GM19099 (cell line): ENCODE measurements at regions not wholly inside any gene's neighbourhood (a gene's known extent, or its start where the extent isn't known, plus 50 kb on each side); places are given as distances from the start of the nearest gene placed in this dataset.

Experiments
- POLR2A ChIP-seq: IDR thresholded peaks from 3 replicates; pipeline ENCODE4 v1.6.1; 2011; ENCODE audit warnings: low read depth; ENCODE audit not compliant: insufficient read length; ENCODE audit errors: extremely low read depth

DNA sequence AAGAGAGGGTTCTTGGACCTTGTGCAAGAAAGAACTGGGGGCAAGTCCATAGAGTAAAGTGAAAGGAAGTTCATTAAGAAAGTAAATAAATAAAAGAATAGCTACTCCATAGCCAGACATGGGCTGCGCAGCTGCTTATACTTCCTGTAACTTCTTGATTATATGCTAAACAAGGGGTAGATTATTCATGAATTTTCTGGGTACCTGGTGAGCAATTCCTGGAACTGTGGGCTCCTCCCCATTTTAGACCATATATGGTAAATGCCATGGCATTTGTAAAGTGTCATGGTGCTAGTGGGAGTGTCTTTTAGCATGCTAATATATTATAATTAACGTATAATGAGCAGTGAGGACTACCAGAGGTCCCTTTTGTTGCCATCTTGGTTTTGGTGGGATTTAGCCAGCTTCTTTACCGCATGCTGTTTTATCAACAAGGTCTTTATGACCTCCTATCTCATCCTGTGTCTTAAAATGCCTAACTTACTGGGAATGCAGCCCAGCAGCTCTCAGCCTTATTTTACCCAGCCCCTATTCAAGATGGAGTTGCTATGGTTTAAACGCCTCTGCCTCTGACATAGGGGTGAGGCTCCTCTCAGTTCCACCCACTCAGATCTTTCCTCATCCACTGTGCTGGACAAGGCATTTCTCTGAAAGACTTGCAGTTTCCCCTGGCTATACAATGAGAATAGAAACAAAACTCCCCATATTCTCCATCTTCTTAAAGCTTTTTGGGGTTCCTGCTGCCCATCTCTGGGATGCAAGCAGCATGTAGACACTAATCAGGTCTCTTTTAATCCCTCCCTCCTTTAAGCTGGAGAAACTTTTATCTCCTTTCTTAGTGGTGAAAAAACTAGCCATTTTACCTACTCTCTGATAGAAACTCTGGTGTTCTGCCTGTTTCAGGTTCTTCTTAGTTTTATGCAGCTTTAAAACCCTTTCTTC is 91.2 kb downstream of the ARRDC3 start:
- no peak for TF ChIP-seq POLR2A

DNA sequence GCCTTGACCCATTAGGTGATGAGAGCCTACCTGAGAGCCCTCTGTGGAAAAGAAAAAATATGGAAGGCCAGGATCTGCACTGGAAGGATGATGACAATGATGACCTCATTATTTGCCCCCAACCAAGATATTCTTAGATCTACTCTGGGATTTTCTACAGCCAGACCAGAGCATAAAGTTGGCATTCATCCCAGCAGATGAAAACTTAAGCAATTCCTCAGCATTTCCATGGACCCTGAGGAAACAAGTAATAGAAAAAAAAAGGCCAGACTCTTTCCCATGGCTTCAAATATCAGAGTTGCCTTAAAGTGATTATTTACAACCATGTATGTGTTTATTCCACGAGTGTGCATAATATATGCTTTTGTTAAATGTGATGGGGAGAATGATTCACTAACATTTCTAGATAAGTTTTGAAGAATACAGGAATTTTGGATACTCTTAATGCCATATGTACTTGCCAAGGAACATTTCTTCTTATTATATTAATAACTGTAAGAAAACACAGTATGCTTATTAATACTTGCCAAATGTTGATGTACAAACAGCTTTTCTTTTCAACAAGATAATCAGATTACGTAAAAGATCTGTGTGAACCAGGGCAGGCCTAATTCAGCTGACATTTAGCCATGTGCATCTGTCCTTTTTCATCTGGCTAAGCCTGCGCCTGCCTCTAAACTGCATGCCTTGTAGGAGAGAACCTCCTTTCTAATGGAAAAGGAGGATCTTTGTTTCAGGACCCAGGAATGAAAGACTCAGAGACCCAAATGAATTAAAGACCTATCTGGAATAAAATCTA is 94.8 kb downstream of the ARRDC3 start:
- TF ChIP-seq POLR2A = no peak

DNA sequence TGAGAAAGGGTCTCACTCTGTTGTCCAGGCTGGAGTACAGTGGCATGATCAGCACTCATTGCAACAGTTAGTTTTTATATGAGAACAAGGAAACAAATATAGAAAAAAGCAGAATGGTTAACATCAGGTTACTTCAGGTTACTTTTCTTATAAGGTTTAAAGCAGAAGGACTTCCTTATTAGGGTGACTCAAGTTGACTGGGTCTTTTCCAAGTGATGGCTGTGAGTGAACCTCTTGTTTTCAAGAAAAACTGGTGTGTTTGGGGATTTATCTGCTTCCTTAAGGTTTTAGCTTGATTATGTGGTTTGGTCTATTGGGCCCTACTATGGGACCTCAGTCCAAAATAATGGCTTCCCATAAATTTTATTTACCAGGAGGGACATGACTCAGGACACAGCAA is 99.2 kb downstream of the ARRDC3 start:
- no peak for TF ChIP-seq POLR2A

DNA sequence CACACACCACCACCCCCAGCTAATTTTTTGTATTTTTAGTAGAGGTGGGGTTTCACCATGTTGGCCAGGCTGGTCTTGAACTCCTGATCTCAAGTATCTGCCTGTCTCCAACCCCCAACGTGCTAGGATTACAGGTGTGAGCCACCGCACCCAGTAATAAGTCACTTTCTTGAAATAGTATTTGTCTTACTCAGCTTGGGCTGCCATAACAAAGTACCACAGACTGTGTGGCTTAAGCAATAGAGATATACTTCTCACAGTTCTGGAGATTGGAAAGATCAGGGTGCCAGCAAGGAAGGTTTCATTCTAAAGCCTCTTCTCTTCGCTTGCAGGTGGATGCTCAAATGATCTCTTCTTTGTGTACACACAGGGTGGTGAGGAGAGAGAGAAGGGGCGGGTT is 99.8 kb downstream of the ARRDC3 start:
- TF ChIP-seq POLR2A = no peak

DNA sequence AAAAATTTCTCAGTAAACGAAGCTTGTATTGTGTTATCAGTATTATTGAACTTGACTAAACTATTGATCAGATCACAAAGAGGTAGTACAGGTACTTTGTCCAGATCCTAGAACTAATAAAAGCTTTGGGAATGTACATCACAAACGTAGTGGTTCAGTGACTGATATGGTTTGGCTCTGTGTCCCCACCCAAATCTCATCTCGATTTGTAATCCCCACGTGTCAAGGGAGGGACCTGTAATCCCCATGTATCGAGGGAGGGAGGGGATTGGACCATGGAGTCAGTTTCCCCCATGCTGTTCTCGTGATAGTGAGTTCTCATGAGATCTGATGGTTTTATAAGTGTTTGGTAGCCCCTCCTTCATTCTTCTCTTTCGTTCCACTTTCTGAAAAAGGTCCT is 100.9 kb downstream of the ARRDC3 start:
- TF ChIP-seq POLR2A = no peak

DNA sequence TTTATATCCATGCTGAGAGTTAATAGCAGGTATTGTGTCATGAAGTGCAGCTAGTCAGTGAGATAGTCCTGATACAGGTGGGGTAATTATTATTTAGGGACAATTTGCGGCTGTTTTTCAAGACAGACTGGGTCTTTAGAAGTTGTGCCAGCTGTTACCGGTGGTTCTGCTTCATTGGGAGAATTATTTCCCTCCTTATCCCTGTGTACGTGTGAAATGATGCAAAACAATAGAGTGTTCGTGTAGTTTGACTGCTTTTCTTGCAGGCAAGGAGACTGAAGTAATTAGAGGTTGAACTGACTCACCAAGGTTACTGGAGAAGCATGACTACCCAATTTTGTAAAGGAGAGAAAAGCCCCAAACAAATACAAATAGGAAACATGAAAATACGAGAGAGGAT is 101.7 kb downstream of the ARRDC3 start:
- no peak for TF ChIP-seq POLR2A

DNA sequence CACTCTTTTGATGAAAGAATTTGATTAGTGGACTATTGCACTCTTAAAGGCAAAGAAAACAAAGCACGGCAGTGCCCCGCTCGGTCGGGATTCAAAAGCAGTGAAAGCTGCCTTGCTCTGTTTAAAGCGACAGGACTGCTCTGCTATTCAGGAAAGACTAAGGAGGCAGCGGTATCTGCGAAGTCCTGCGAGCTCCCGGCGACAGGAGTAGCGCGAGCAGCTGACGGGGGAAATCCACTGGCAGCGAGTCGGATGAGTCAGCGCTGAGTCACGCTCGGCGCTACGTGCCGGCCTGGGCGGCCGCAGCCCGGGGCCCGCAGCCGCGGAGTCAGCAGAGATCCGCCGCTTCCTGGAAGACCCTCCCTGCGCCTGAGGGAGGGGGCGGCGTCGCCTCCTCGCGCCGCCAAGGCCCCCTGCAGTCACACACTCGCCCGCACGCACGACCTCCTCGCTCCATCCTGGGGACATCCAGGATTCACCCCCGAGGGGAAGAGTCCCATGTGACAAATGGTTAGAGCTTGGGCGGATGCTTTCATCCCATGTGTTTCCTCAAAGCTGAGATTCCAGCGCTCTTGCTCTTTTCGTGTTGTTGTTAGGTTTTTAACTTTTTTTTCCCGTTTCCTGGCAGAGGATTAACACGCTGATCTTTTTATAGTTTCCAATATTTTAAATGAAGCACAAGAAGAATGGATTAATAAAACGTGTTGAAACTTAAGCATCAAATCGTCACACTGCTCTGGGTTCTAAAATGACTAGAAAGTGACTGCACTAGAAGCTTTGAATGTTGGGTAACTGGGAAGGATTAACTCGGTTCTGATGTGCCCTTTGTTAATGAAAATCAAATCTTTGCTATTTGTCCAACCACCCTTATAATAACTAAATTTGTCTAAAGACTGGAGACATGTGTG is 102.5 kb downstream of the ARRDC3 start:
- peak; percentile 66 for TF ChIP-seq POLR2A

DNA sequence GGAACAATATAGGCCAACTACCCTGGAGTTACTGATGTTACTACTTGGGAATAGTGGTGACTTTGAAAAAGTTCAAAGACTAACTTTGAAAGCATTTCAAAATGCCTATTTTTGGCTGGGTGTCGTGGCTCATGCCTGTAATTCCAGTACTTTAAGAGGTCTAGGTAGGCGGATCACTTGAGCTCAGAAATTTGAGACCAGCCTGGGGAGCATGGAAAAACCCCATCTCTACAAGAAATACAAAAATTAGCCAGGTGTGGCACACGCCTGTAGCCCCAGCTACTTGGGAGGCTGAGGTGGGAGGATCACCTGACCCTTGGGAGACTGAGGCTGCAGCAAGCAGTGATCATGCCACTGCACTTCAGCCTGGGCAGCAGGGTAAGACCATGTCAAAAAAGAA is 105.3 kb downstream of the ARRDC3 start:
- TF ChIP-seq POLR2A = no peak

DNA sequence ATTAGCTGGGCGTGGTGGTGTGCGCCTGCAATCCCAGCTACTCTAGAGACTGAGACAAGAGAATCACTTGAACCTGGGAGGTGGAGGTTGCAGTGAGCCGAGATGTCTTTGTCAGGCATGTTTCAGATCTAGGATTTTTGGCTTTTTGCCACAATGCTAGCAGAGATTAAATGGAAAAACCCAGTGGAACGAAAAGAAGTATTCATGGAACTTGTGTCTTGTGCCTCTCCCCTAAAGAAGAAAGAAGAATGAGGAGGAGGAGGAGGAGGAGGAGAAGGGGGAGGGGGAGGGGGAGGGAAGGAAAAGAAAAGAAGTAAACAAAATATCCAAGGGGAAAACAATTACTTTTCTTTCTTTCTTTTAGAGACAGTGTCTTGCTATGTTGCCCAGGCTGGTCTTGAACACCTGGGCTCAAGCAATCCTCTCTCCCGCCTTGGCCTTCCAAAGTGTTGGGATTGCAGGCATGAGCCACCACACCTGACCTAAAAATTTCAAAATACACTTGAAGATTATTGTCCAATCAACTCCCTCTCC is 106.0 kb downstream of the ARRDC3 start:
- TF ChIP-seq POLR2A = no peak

DNA sequence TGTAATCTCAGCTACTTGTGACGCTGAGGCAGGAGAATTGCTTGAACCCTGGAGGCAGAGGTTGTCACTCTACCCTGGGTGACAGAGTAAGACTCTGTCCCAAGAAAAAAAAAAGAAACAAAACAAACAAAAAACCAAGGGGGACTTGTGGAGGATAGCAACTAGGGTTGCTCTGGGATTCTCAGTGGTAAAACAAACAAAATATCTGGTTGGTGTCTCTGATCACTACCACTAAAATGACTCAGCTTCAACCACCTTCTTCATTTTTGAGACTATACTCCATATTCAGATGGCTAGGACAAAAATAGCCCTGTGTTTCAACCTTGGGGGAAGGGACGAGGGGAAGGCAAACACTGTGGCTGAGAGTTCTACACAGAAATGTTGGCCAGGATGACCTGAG is 110.3 kb downstream of the ARRDC3 start:
- no peak for TF ChIP-seq POLR2A

DNA sequence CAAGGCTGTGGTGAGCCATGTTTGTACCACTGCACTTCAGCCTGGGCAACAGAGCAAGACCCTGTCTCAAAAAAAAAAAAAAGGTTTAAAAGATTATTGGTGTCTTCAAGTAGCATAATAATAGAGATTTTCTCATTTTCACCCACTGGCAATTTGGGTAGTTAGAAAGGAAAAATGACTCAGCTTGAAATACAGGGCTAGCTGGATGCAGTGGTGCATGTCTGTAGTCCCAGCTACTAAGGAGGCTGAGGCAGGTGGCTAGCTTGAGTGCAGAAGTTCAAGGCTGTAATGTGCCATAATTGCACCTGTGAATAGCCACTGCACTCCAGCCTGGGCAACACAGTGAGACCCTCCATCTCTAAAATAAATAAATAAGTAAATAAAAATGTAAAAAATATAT is 111.1 kb downstream of the ARRDC3 start:
- no peak for TF ChIP-seq POLR2A

DNA sequence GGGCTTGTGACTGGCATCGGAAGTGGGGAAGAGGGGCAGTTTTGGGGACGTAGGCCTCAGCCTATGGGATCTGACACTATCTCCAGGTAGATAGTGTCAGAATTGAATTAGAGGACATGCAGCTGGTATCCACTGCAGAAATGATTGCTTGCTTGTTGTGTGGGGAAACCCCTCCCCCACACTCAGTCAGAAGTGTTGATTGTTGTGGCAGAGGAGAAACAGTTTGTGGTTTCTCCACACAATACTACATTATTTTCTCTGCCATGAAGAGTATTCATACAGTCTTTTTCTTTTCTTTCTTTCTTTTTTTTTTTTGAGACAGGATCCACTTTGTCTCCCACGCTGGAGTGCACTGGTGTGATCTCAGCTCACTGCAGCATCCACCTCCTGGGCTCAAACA is 113.9 kb downstream of the ARRDC3 start:
- TF ChIP-seq POLR2A = no peak

DNA sequence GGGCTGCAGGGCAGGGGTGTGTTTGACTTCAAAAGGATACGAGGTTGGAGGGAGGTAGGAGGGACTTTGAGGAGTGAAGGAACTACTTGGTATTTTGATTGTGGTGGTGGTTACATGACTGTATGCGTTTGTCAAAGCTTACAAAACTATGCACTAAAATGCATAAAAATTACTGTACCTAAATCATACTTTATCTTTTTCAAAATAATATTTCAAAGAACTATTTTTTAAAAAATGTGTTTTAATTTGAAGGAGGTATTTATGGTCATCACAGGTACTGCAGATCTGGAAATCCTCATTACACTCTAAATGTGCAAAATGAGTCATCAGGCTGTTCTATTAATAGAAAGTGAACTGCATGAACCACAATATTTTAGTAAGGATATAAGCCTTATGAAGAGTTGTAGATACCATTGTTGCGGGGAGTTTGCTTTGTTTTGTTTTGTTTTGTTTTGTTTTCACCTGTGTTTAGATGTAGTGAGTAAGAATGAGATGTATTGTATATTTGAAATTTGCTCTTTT is 116.9 kb downstream of the ARRDC3 start:
- TF ChIP-seq POLR2A = no peak

DNA sequence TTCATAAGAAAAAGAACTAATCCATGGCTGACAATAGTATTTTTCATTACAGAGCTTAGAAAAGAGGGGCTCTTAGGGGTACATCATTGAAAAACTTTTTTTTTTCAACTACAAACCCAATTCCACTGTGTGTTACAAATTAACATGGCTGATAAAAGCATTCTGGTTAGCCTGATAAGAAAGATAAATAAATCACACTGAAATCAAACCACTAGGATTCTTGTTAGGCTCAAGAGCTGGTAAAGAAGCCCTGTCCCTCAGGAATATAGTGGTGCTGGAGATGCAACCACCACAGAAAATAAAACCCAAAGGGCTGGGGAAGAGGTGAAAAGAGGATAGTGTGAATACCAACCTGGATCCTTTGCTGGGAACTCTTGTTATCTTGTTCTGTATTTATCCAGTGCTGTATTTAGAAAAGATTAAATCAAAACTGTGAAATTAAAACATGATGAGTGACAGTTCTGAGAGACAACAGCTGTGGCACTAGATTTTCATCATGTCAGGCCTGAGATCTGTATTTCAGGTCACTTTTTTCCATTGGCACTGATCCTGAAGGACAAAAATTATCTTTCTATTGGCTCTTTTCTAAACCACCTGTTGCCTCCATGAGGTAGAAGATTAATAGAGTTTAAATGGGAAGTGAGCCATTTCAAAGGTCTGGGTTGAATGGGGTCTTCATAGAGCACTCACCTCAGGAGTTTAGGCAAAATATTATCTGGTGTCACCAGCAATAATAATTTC is 118.6 kb downstream of the ARRDC3 start:
- TF ChIP-seq POLR2A = no peak
